Caki2 (cell line): ENCODE measurements at regions not wholly inside any gene's neighbourhood (a gene's known extent, or its start where the extent isn't known, plus 50 kb on each side); places are given as distances from the start of the nearest gene placed in this dataset.

Source experiments
- DNase-seq: peaks from one replicate; pipeline ENCODE4 v3.0.0-alpha.2; 2015; ENCODE audit warnings: low read depth
- in situ Hi-C: cut with HindIII; loops from 2 replicates; pipeline ENCODE4 v1.10.0; 2016; ENCODE audit warnings: low sequenced_read_pairs, low pct_unique_long_range_greater_than_20kb, mixed read lengths

- DNase-seq: no peak
- in situ Hi-C loops: no loop called here
These were observed 420.1 kb upstream of the SULF2 start for GRCh38 chr20:48205281-48205782.

GRCh38 chr20:48204499-48204898, 419.2 kb upstream of the SULF2 start:
- DNase-seq: no peak
- in situ Hi-C loops: no loop called here

GRCh38 chr20:48203252-48203651, 418.0 kb upstream of the SULF2 start:
- in situ Hi-C loops: no loop called here
- DNase-seq: no peak

- in situ Hi-C loops: no loop called here
These were observed 417.2 kb upstream of the SULF2 start for GRCh38 chr20:48202334-48203113.

GRCh38 chr20:48201885-48202284, 416.6 kb upstream of the SULF2 start:
- no peak for DNase-seq
- in situ Hi-C loops: no loop called here

More at GRCh38 chr20:48202334-48203113, 417.2 kb upstream of the SULF2 start:
- DNase-seq: no peak

GRCh38 chr20:48201188-48201587, 415.9 kb upstream of the SULF2 start:
- in situ Hi-C loops: no loop called here
- no peak for DNase-seq

- DNase-seq: no peak
These were observed 413.7 kb upstream of the SULF2 start for GRCh38 chr20:48198929-48199451.

GRCh38 chr20:48197066-48197465, 411.8 kb upstream of the SULF2 start:
- in situ Hi-C loops: no loop called here

More at GRCh38 chr20:48198929-48199451, 413.7 kb upstream of the SULF2 start:
- in situ Hi-C loops: no loop called here

GRCh38 chr20:48196486-48196885, 411.2 kb upstream of the SULF2 start:
- no peak for DNase-seq
- in situ Hi-C loops: no loop called here

More at GRCh38 chr20:48197066-48197465, 411.8 kb upstream of the SULF2 start:
- no peak for DNase-seq

GRCh38 chr20:48196001-48196400, 410.7 kb upstream of the SULF2 start:
- in situ Hi-C loops: no loop called here
- no peak for DNase-seq

- no peak for DNase-seq
- in situ Hi-C loops: no loop called here
These were observed 410.0 kb upstream of the SULF2 start for GRCh38 chr20:48195121-48195870.

GRCh38 chr20:48194583-48194982, 409.3 kb upstream of the SULF2 start:
- DNase-seq: no peak
- in situ Hi-C loops: no loop called here

GRCh38 chr20:48193627-48194425, 408.5 kb upstream of the SULF2 start:
- DNase-seq: peak; percentile 16
- in situ Hi-C loops: no loop called here

GRCh38 chr20:48192109-48192508, 406.8 kb upstream of the SULF2 start:
- DNase-seq: no peak
- in situ Hi-C loops: no loop called here

- in situ Hi-C loops: no loop called here
- no peak for DNase-seq
These were observed 405.9 kb upstream of the SULF2 start for GRCh38 chr20:48191200-48191599.

GRCh38 chr20:48190757-48191156, 405.5 kb upstream of the SULF2 start:
- in situ Hi-C loops: no loop called here
- no peak for DNase-seq

GRCh38 chr20:48189181-48189580, 403.9 kb upstream of the SULF2 start:
- DNase-seq: peak; percentile 20
- in situ Hi-C loops: no loop called here

GRCh38 chr20:48187851-48188250, 402.6 kb upstream of the SULF2 start:
- in situ Hi-C loops: no loop called here
- no peak for DNase-seq
